A549 (cell line): ENCODE measurements at regions not wholly inside any gene's neighbourhood (a gene's known extent, or its start where the extent isn't known, plus 50 kb on each side); places are given as distances from the start of the nearest gene placed in this dataset.

Experiments
- ATAC-seq, 2 experiments: fragments of 200-7000 bp in 1 of 2; fragments of >200 bp in 1 of 2; cut with Nextera tagmentation in 1 of 2; cut with Tn5 transposase in 1 of 2; 3 replicates each; pipeline versions ENCODE4 v1.8.0 to v1.9.1; 2018 to 2020; ENCODE audit warnings: mild to moderate bottlenecking in 1 of 2, moderate library complexity in 1 of 2
- CTCF ChIA-PET: fragments of 300-600 bp; sonication (Branson Sonifier 250); formaldehyde crosslinking; extraction: SDS; loops from one replicate; lab custom pipeline; 2021; ENCODE audit warnings: antibody characterized with exemption, inconsistent platforms; lab: Yijun Ruan, JAX
- POLR2A ChIA-PET: fragments of 350-600 bp; formaldehyde crosslinking; extraction: SDS; loops from one replicate; lab custom pipeline; 2021; ENCODE audit warnings: antibody characterized with exemption, inconsistent platforms; lab: Yijun Ruan, JAX
- DNase-seq, 2 experiments: peaks; one replicate each; pipeline versions ENCODE4 v3.0.0 to v3.0.0-alpha.2; 2011 to 2016; ENCODE audit warnings: low read depth in 1 of 2, low spot score in 1 of 2
- FAIRE-seq: peaks from 2 replicates; lab custom pipeline; 2011; peaks lifted over from hg19 to GRCh38; lab: Jason Lieb, UNC
- H3K27ac ChIP-seq, 2 experiments: fragments of >200 bp; sonication (Bioruptor Twin); formaldehyde crosslinking; 3 replicates each; pipeline ENCODE4 v1.5.1; 2016 to 2017
- H3K4me1 ChIP-seq: fragments of >200 bp; sonication (Bioruptor Twin); formaldehyde crosslinking; 3 replicates; pipeline ENCODE4 v1.6.1; 2016
- H3K4me2 ChIP-seq: fragments of >200 bp; sonication (Bioruptor Twin); formaldehyde crosslinking; 3 replicates; pipeline ENCODE4 v1.6.1; 2016
- H3K4me3 ChIP-seq: fragments of >200 bp; sonication (Bioruptor Twin); formaldehyde crosslinking; 3 replicates; pipeline ENCODE4 v1.5.1; 2016
- H3K9me3 ChIP-seq: fragments of >200 bp; sonication (Bioruptor Twin); formaldehyde crosslinking; 3 replicates; pipeline ENCODE4 v1.6.1; 2016
- ATOH8 ChIP-seq: fragments of 250-450 bp; sonication (Bioruptor Pico); IDR thresholded peaks from 2 replicates; pipeline ENCODE4 v1.5.0; 2020; ENCODE audit warnings: low read depth, mild to moderate bottlenecking, moderate library complexity
- CBX8 ChIP-seq: fragments of 200-600 bp; sonication (generic); IDR thresholded peaks from 2 replicates; pipeline ENCODE4 v1.6.1; 2016
- CEBPB ChIP-seq, 2 experiments: fragments of >200 bp in 1 of 2; sonication (Bioruptor Twin) in 1 of 2; formaldehyde crosslinking in 1 of 2; IDR thresholded peaks; 2 replicates each; pipeline ENCODE4 v1.6.1; 2012 to 2016
- CTCF ChIP-seq: fragments of >200 bp; sonication (Bioruptor Twin); formaldehyde crosslinking; IDR thresholded peaks from 3 replicates; pipeline ENCODE4 v1.5.1; 2016
- EHF ChIP-seq: fragments of 250-450 bp; sonication (Bioruptor Pico); IDR thresholded peaks from 2 replicates; pipeline ENCODE4 v1.5.0; 2020; ENCODE audit warnings: mild to moderate bottlenecking
- EHMT2 ChIP-seq: fragments of 200-600 bp; sonication (generic); IDR thresholded peaks from 2 replicates; pipeline ENCODE4 v1.6.1; 2016; ENCODE audit warnings: antibody characterized with exemption, low read depth, mild to moderate bottlenecking, moderate library complexity
- ESRRA ChIP-seq: fragments of 150-350 bp; IDR thresholded peaks from 2 replicates; pipeline ENCODE4 v1.6.1; 2014; ENCODE audit warnings: mild to moderate bottlenecking, low read length, borderline replicate concordance
- FOSL2 ChIP-seq, 2 experiments: fragments of 450-650 bp in 1 of 2; fragments of >200 bp in 1 of 2; sonication (Bioruptor Twin) in 1 of 2; formaldehyde crosslinking; IDR thresholded peaks; 2 replicates each; pipeline versions ENCODE4 v1.5.0 to v1.6.1; 2016 to 2020; ENCODE audit warnings: mild to moderate bottlenecking in 1 of 2, moderate library complexity in 1 of 2
- FOXS1 ChIP-seq: fragments of 250-450 bp; sonication (Bioruptor Pico); IDR thresholded peaks from 2 replicates; pipeline ENCODE4 v1.5.0; 2020; ENCODE audit warnings: mild to moderate bottlenecking, moderate library complexity
- HMGXB4 ChIP-seq: fragments of 250-450 bp; sonication (Bioruptor Pico); IDR thresholded peaks from 2 replicates; pipeline ENCODE4 v1.5.0; 2021; ENCODE audit warnings: mild to moderate bottlenecking, moderate library complexity, borderline replicate concordance
- HOXB5 ChIP-seq: fragments of 250-450 bp; sonication (Bioruptor Pico); IDR thresholded peaks from 2 replicates; pipeline ENCODE4 v1.5.0; 2020; ENCODE audit warnings: mild to moderate bottlenecking, moderate library complexity
- JUN ChIP-seq, 2 experiments: fragments of >200 bp; sonication (Bioruptor Twin); formaldehyde crosslinking; IDR thresholded peaks; 2 replicates in 1 of 2; 3 replicates in 1 of 2; pipeline ENCODE4 v1.6.1; 2016 to 2017
- MYC ChIP-seq: IDR thresholded peaks from 2 replicates; pipeline ENCODE4 v1.6.1; 2012; ENCODE audit warnings: mild to moderate bottlenecking, inconsistent platforms, low read length, improper control_type of control experiment, borderline replicate concordance
- NFE2L2 ChIP-seq: fragments of 150-350 bp; conservative IDR thresholded peaks from 2 replicates; pipeline ENCODE4 v1.6.1; 2014; ENCODE audit warnings: low read length
- NR3C1 ChIP-seq: fragments of >200 bp; sonication (Bioruptor Twin); formaldehyde crosslinking; IDR thresholded peaks from 3 replicates; pipeline ENCODE4 v1.6.1; 2017
- PHF8 ChIP-seq: fragments of 200-600 bp; sonication (generic); IDR thresholded peaks from 2 replicates; pipeline ENCODE4 v1.6.1; 2016; ENCODE audit warnings: low read depth, mild to moderate bottlenecking, antibody characterized with exemption, moderate library complexity, borderline replicate concordance
- POLR2A ChIP-seq: IDR thresholded peaks from 2 replicates; pipeline ENCODE4 v1.6.1; 2012; ENCODE audit warnings: mild to moderate bottlenecking, low read length
- RAD21 ChIP-seq, 2 experiments: fragments of >200 bp in 1 of 2; sonication (Bioruptor Twin) in 1 of 2; formaldehyde crosslinking in 1 of 2; IDR thresholded peaks in 1 of 2; conservative IDR thresholded peaks in 1 of 2; 2 replicates in 1 of 2; 3 replicates in 1 of 2; pipeline ENCODE4 v1.6.1; 2012 to 2018; ENCODE audit warnings: inconsistent platforms in 1 of 2
- RFX5 ChIP-seq: fragments of 450-650 bp; IDR thresholded peaks from 2 replicates; pipeline ENCODE4 v1.7.1; 2014; ENCODE audit warnings: antibody characterized with exemption, mild to moderate bottlenecking, moderate library complexity
- SMC3 ChIP-seq: fragments of >200 bp; sonication (Bioruptor Twin); formaldehyde crosslinking; IDR thresholded peaks from 3 replicates; pipeline ENCODE4 v1.6.1; 2018; ENCODE audit warnings: inconsistent platforms
- TFCP2L1 ChIP-seq: fragments of 250-450 bp; sonication (Bioruptor Pico); IDR thresholded peaks from 2 replicates; pipeline ENCODE4 v1.5.0; 2021; ENCODE audit warnings: mild to moderate bottlenecking
- TP53 ChIP-seq: fragments of 250-450 bp; sonication (Bioruptor Pico); IDR thresholded peaks from 2 replicates; pipeline ENCODE4 v1.5.0; 2021; ENCODE audit warnings: mild to moderate bottlenecking, moderate library complexity
- ZC3H11A ChIP-seq: fragments of 450-650 bp; IDR thresholded peaks from 2 replicates; pipeline ENCODE4 v1.6.1; 2014; ENCODE audit warnings: antibody characterized with exemption, mild to moderate bottlenecking
- ZNF302 ChIP-seq: fragments of 250-450 bp; sonication (Bioruptor Pico); IDR thresholded peaks from 2 replicates; pipeline ENCODE4 v1.9.0; 2021; ENCODE audit warnings: inconsistent platforms, mild to moderate bottlenecking, moderate library complexity
- WGBS: methylation state at CpG from one replicate; pipeline ENCODE4 v1.1.6; 2017; ENCODE audit errors: missing lambda C conversion rate; 5-methylcytosine and 5-hydroxymethylcytosine counted together

GRCh38 chr10:28945959-28946358 lies 268.6 kb downstream of the BAMBI start:
- DNase-seq, result no peak
- no peak overlapping the region for H3K4me3 ChIP-seq
- FAIRE-seq, result no peak
- H3K4me1 ChIP-seq, result peaks cover 31% of the 10 kb centered on the region
- TF ChIP-seq ZC3H11A (no peak), TP53 (no peak), HMGXB4 (CRISPR knock-in tag) (no peak), ZNF302 (CRISPR knock-in tag) (no peak), FOXS1 (CRISPR knock-in tag) (no peak), NFE2L2 (no peak), JUN (IDR thresholded peaks at IDR 0.05) (no peak), MYC (no peak), EHF (CRISPR knock-in tag) (no peak), RAD21 (conservative IDR thresholded peaks at IDR 0.05 in 1 of 2, IDR thresholded peaks at IDR 0.05 in 1 of 2) (no peak), POLR2A (no peak), NR3C1 (no peak), SMC3 (no peak), PHF8 (no peak), RFX5 (no peak), TFCP2L1 (CRISPR knock-in tag) (no peak), ESRRA (no peak), ATOH8 (CRISPR knock-in tag) (no peak)
- CTCF ChIA-PET, result interaction anchor here (1.3 to 2.3 kb wide), 3 partner anchors 8 to 46 kb away, joined by 5 to 10 read pairs (median 6); no protein-coding TSS in a partner anchor
- no peak overlapping the region for H3K4me2 ChIP-seq
- H3K27ac ChIP-seq, result peak overlapping the region; percentile 65 to 79
- no peak for ATAC-seq
- WGBS, result 28% methylated on average over 1 of the region's 1 CpG
- H3K9me3 ChIP-seq, result peaks cover 31% of the 10 kb centered on the region
- POLR2A ChIA-PET, result no interaction called here

GRCh38 chr10:28946479-28946878 lies 269.2 kb downstream of the BAMBI start:
- FAIRE-seq (no peak), ATAC-seq (no peak), DNase-seq (no peak)
- POLR2A ChIA-PET, result no interaction called here
- TF ChIP-seq ZNF302 (CRISPR knock-in tag) (no peak), SMC3 (no peak), ZC3H11A (no peak), HOXB5 (CRISPR knock-in tag) (no peak), CTCF (no peak), CEBPB (IDR thresholded peaks at IDR 0.05) (no peak), HMGXB4 (CRISPR knock-in tag) (no peak), FOSL2 (IDR thresholded peaks at IDR 0.05) (no peak), FOSL2 (CRISPR knock-in tag; IDR thresholded peaks at IDR 0.05) (no peak), CBX8 (no peak), EHMT2 (no peak)
- WGBS, result 79% methylated on average over 2 of the region's 2 CpGs
- H3K4me3 ChIP-seq, result no peak overlapping the region
- peak overlapping the region; percentile 65 to 79 for H3K27ac ChIP-seq
- H3K4me2 ChIP-seq, result 0 out of 3 replicates have a peak overlapping the region, but pooled peaks have one; percentile 0
- H3K9me3 ChIP-seq, result peaks cover 31% of the 10 kb centered on the region
- CTCF ChIA-PET, result interaction anchor here (1.3 to 2.3 kb wide), 3 partner anchors 9 to 45 kb away, joined by 5 to 10 read pairs (median 6); no protein-coding TSS in a partner anchor
- peaks cover 26% of the 10 kb centered on the region for H3K4me1 ChIP-seq
